ENCODE measurements at regions not wholly inside any gene's neighbourhood (a gene's known extent, or its start where the extent isn't known, plus 50 kb on each side); places are given as distances from the start of the nearest gene placed in this dataset.

- H3K27ac ChIP-seq = peak overlapping the region in 2 of 4 donors; percentile 78 to 86
- intact Hi-C loops (cut with DNase I) = no loop called here
- no peak for DNase-seq
- H3K27me3 ChIP-seq = no peaks in the 10 kb centered on the region
- peaks cover 0 to 24% (median 11%) of the 10 kb centered on the region in 3 donors for H3K4me1 ChIP-seq
- H3K9me3 ChIP-seq = no peaks in the 10 kb centered on the region
- H3K4me3 ChIP-seq = no peak overlapping the region
- WGBS, 2 donors = 82 to 84% methylated on average over 3 to 6 of the region's 13 CpGs
- no peaks in the 10 kb centered on the region for H3K36me3 ChIP-seq
- TF ChIP-seq, protein P1, sequence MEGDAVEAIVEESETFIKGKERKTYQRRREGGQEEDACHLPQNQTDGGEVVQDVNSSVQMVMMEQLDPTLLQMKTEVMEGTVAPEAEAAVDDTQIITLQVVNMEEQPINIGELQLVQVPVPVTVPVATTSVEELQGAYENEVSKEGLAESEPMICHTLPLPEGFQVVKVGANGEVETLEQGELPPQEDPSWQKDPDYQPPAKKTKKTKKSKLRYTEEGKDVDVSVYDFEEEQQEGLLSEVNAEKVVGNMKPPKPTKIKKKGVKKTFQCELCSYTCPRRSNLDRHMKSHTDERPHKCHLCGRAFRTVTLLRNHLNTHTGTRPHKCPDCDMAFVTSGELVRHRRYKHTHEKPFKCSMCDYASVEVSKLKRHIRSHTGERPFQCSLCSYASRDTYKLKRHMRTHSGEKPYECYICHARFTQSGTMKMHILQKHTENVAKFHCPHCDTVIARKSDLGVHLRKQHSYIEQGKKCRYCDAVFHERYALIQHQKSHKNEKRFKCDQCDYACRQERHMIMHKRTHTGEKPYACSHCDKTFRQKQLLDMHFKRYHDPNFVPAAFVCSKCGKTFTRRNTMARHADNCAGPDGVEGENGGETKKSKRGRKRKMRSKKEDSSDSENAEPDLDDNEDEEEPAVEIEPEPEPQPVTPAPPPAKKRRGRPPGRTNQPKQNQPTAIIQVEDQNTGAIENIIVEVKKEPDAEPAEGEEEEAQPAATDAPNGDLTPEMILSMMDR (IDR thresholded peaks at IDR 0.05) = no peak
- TF ChIP-seq POLR2A (IDR thresholded peaks at IDR 0.05) = no peak
Measured at GRCh38 chr2:238594796-238595749, 168.3 kb downstream of the ASB1 start.

GRCh38 chr2:238595750-238596570 lies 169.2 kb downstream of the ASB1 start:
- Histone ChIP-seq H3K27ac (peak overlapping the region in 3 of 4 donors; percentile 77 to 86 (median 78)), H3K27me3 (no peaks in the 10 kb centered on the region), H3K4me3 (no peak overlapping the region), H3K9me3 (no peaks in the 10 kb centered on the region), H3K4me1 (peaks cover 0 to 27% (median 11%) of the 10 kb centered on the region in 3 donors), H3K36me3 (no peaks in the 10 kb centered on the region)
- TF ChIP-seq, protein P1 (IDR thresholded peaks at IDR 0.05) = no peak
- TF ChIP-seq POLR2A (IDR thresholded peaks at IDR 0.05) = no peak
- intact Hi-C loops (cut with DNase I) = no loop called here
- 80 to 85% methylated on average over 13 to 17 of the region's 20 CpGs for WGBS, 2 donors
- no peak for DNase-seq

DNA sequence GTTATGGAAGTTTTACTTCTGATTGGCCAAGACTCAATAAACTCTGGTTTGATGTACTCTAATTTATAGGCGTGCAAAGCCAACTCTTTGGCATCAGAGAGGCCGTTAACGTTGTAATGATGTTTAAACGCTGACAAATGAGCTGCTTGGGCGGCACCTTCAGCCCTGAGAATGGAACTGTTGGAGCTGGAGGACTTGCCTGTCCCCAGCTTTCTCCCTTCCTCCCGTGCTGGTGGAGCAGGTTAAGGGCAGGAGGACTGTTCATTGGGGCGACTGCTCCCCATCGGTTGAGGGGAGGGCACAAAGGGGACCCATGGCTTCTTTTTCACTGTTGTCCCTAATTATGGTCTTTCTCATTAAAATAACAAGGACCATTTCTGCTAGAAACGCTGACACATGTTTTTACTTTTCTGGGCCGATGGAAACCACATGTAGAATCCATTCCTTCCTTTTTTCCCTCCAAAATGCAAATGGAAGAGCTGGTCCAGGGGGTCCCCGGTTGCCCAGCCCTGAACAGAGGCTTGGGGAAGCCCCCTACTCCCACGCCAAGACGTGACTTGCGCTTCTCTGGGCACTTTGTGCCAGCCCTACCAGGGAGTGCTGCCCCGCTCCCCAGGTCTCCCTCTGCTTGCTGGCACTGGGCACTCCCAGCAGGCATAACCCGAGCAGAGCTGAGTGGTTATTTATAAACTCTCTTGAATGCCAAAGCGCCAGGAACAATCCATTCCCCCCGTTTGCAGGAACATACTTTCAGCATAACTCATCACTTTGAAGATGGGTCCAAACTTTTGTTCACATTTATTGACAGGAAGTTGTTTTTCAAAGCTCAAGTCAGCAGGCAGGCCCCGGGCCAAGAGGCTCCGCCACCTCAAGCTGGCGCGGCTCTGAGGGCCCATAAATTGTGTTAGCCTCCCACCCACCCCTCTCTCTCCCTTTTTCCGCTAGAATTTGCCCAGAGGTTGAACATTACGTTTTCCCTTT lies 170.1 kb downstream of the ASB1 start:
- Histone ChIP-seq H3K9me3 (no peaks in the 10 kb centered on the region), H3K27ac (peak overlapping the region; percentile 66 to 86 (median 81)), H3K27me3 (no peaks in the 10 kb centered on the region), H3K4me3 (no peak overlapping the region), H3K36me3 (no peaks in the 10 kb centered on the region), H3K4me1 (peaks cover 0 to 36% (median 20%) of the 10 kb centered on the region in 3 donors)
- TF ChIP-seq, protein P1 (IDR thresholded peaks at IDR 0.05) = no peak
- TF ChIP-seq POLR2A (IDR thresholded peaks at IDR 0.05) = no peak
- intact Hi-C loops (cut with DNase I) = no loop called here
- WGBS, 2 donors = 30 to 33% methylated on average over 18 to 23 of the region's 24 CpGs
- DNase-seq = no peak

DNA sequence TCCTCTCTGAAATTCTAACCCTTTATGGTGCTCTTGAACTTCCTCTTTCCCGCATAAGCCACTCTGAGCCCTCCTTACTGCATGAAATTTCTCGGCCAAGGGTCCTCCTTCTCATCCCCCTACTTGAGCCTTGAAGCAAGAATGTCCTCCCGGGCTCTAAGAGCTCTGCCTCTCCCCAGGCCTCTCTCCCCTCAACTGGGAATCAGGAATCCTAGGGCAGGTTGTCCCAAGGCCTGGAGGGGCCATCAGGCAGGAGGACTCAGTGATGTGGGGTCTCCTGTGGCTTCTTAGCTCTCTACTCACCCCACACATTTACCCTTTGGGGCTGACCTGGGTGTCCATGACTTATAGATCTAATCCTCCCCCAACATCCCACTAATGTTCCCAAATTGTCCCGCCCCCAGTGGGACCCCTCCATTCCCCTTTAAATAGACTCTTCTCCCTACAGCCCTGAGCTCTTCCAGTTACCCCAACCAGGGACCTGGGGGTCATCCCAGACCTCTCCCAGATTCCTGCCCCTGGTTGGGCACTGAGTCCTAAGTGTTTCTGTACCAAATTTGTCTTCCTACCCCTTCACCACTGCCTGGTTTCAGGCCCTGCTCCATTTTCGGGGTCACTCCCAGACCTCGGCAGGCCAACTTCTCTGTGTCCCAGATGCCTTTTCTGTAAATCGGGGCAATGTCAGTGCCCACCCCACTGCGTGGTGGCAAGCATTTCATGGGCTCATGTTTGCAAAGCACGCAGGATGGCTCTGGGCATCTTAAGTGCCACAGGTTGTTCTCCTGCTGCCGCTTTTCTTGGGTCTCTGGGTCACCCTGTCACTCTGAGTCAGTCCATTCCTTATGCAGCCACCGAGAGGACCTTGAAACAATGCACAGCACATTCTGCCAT lies 171.2 kb downstream of the ASB1 start:
- intact Hi-C loops (cut with DNase I) = no loop called here
- TF ChIP-seq POLR2A (IDR thresholded peaks at IDR 0.05) = no peak
- TF ChIP-seq, protein P1 (IDR thresholded peaks at IDR 0.05) = no peak

More for the DNA sequence above, 171.2 kb downstream of the ASB1 start:
- DNase-seq = no peak
- Histone ChIP-seq H3K27me3 (no peaks in the 10 kb centered on the region), H3K4me3 (no peak overlapping the region), H3K4me1 (peaks cover 0 to 44% (median 22%) of the 10 kb centered on the region in 3 donors), H3K27ac (peak overlapping the region; percentile 66 to 86 (median 84)), H3K9me3 (no peaks in the 10 kb centered on the region), H3K36me3 (no peaks in the 10 kb centered on the region)
- 83 to 90% methylated on average over 8 to 10 of the region's 11 CpGs for WGBS, 2 donors
